VCaP (cell line): ENCODE measurements at regions not wholly inside any gene's neighbourhood (a gene's known extent, or its start where the extent isn't known, plus 50 kb on each side); places are given as distances from the start of the nearest gene placed in this dataset.

Source experiments
- H3K27ac ChIP-seq: fragments of 450-650 bp; 2 replicates; pipeline ENCODE4 v1.5.1; 2017
- TF ChIP-seq, protein P1 (sequence below): fragments of 450-650 bp; conservative IDR thresholded peaks from 2 replicates; pipeline ENCODE4 v1.5.1; 2017; ENCODE audit warnings: mild to moderate bottlenecking, moderate library complexity

DNA sequence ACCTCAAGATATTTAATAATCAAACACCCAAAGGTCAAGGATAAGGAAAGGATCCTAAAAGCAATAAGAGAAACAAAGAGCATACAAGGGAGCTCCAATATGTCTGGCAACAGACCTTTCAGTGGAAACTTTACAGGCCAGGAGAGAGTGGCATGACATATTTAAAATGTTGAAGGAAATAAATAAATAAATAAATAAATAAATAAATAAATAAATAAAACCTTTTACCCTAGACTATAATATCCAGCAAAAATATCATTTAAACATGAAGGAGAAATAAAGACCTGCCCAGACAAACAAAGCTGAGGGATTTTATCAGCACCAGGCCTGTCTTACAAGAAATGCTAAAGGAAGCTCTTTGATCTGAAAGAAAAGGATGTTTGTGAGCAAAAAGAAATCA is 367.8 kb upstream of the PBX1 start:
- TF ChIP-seq, protein P1, sequence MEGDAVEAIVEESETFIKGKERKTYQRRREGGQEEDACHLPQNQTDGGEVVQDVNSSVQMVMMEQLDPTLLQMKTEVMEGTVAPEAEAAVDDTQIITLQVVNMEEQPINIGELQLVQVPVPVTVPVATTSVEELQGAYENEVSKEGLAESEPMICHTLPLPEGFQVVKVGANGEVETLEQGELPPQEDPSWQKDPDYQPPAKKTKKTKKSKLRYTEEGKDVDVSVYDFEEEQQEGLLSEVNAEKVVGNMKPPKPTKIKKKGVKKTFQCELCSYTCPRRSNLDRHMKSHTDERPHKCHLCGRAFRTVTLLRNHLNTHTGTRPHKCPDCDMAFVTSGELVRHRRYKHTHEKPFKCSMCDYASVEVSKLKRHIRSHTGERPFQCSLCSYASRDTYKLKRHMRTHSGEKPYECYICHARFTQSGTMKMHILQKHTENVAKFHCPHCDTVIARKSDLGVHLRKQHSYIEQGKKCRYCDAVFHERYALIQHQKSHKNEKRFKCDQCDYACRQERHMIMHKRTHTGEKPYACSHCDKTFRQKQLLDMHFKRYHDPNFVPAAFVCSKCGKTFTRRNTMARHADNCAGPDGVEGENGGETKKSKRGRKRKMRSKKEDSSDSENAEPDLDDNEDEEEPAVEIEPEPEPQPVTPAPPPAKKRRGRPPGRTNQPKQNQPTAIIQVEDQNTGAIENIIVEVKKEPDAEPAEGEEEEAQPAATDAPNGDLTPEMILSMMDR, result no peak
- peak overlapping the region; percentile 22 for H3K27ac ChIP-seq

DNA sequence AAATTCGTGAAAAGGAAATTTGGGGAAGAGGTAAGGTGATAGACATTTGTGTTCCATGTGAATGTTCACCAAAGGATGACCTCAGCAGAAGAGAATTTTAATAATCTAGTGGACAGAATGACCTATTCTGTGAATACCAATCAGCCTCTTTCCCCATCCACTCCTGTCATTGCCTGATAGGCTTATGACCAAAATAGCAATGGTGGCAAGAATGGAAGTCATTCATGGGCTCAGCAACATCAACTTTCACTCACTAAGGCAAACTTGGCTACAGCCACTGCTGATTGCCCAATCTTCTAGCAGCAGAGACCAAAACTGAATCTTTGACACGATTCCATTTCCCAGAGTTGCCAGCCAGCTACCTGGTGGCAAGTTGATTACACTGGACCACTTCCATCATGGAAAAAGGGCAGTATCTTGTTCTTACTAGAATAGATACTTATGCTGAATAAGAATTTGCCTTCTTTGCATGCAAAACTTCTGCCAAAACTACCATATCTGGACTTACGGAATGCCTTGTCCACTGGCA is 348.7 kb upstream of the PBX1 start:
- no peak overlapping the region for H3K27ac ChIP-seq
- TF ChIP-seq, protein P1, result no peak

DNA sequence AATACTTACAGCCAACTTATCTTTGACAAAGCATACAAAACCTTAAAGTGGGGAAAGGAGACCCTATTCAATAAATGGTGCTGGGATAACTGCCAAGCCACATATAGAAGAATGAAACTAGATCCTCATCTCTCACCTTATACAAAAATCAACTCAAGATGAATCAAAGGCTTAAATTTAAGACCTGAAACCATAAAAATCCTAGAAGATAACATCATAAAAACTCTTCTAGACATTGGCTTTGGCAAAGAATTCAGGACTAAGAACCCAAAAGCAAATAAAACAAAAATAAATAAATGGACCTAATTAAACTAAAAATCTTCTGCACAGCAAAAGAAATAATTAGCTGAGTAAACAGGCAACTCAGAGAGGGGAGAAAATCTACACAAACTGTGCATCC is 335.6 kb upstream of the PBX1 start:
- TF ChIP-seq, protein P1, result no peak
- H3K27ac ChIP-seq, result no peak overlapping the region

DNA sequence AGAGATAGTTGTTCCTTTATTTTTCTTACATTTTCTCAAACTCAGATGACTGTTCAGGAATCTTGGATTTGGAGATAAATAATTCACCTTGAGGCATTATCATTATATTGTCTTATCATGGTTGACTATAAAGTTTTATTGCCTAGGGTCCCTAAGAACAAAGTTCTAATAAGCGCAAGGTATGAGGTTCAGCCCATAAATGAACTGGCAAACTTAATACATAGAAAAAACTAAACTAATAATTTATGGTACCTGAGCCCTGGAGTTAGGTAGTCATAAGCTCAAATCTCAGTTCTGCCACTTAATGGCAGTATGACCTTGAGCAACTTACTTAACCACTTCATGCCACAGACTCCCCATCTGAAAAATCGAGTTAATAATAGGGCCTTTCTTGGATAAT is 334.0 kb upstream of the PBX1 start:
- TF ChIP-seq, protein P1, result no peak
- H3K27ac ChIP-seq, result no peak overlapping the region

DNA sequence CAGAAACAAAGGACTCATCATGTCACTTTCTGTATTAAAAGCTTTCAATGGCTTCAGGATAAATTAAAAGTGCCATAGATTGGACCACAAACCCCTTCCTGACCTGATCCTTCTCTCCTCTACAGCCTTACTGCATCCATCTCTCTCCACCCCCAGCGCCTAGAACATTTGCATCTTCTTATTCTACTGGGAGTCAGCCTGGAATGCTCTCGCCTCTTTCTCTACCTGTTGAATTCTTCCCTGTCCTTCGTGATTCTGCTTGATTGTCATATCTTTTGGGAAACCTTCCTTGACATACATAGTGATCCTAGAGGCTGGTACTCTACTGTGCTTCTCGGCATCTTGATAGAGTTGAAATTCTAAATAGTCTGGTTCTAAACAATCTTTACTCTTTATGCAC is 332.0 kb upstream of the PBX1 start:
- TF ChIP-seq, protein P1, result no peak
- H3K27ac ChIP-seq, result no peak overlapping the region

DNA sequence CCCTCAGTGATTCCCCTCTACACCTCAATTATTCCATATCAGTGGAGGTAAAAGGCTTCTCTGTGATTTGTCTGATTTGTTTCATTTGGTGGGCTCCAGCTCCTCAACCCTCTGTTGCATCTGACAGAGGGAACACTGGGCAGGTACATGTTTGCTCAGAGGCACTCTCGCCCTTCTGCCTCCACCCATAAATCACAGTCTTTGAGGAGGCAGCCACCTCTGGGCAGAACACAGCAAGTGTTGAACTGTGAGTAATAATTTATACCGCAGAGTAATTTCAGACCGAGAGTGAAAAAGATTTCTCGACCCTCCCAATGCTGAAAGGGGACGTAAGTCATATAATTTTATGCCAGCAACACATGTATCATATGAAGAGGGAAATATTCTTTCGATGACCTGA is 330.1 kb upstream of the PBX1 start:
- no peak overlapping the region for H3K27ac ChIP-seq
- TF ChIP-seq, protein P1, result no peak

DNA sequence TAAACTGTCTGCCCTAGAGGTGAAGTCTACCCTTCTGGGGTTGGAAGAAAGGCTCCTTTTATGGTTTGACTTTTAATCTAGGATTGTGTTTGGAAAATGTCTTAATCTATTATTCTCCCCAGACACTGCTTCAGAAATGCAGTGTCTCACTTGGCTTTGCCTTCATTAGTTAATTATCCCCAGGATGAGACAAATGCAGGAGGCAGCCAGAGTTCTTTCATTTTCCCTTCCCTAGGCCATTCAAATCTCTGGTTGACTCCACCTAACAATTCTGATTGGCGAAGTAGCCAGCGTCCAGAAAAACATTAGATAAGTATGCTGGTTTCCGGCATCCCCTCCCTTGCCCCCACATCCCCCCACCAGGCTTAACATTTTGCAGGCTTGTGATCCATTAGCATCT is 325.8 kb upstream of the PBX1 start:
- TF ChIP-seq, protein P1, result no peak
- H3K27ac ChIP-seq, result no peak overlapping the region

DNA sequence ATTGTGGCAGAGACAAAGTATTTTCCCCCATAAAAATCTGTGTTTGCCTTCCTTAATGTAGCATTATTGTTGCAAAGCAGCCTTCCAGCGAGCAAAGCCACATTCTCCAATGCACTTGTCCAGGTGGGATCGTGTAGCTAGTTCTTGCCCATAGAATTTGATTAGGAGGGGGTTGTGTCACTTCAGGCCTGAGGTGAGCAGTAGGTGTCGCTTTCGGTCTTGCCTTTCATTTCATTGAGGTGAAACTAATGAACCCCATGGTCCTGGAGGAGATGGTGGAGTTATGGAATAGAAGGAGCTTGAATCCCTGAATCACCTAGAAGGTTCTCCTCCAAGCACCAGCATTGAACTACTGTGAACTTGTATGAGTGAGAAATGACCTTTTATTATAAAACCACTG is 318.9 kb upstream of the PBX1 start:
- H3K27ac ChIP-seq, result no peak overlapping the region
- TF ChIP-seq, protein P1, result 0 out of 2 replicates have a peak, but pooled peaks have one; percentile 12
